22Rv1 (cell line): ENCODE measurements at regions not wholly inside any gene's neighbourhood (a gene's known extent, or its start where the extent isn't known, plus 50 kb on each side); places are given as distances from the start of the nearest gene placed in this dataset.

Source experiments
- ZFX ChIP-seq: fragments of 450-650 bp; IDR thresholded peaks from 2 replicates; pipeline ENCODE4 v1.6.1; 2017; ENCODE audit warnings: antibody characterized with exemption, borderline replicate concordance
- TF ChIP-seq, protein P1 (sequence below): fragments of 450-650 bp; IDR thresholded peaks from 2 replicates; pipeline ENCODE4 v1.5.1; 2017; ENCODE audit warnings: mild to moderate bottlenecking

DNA sequence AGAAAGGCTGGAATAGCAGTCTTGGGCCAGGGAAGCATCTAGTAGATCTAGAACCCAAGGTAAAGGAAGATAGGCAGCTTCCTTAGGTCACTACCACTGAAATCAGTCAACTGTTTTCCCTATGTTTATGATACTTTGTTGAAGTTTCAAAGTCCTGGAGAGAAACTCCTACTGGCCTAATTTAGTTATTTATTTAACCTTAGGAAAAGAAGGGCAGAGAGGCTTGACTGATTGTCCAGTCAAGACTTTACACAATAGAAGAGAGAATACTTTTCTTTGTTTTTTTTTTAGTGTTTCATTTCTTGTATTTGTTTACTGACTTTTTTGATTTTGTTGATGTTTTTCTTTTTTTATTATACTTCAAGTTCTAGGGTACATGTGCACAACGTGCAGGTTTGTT, 138.9 kb upstream of the PHYHIPL start:
- TF ChIP-seq, protein P1, sequence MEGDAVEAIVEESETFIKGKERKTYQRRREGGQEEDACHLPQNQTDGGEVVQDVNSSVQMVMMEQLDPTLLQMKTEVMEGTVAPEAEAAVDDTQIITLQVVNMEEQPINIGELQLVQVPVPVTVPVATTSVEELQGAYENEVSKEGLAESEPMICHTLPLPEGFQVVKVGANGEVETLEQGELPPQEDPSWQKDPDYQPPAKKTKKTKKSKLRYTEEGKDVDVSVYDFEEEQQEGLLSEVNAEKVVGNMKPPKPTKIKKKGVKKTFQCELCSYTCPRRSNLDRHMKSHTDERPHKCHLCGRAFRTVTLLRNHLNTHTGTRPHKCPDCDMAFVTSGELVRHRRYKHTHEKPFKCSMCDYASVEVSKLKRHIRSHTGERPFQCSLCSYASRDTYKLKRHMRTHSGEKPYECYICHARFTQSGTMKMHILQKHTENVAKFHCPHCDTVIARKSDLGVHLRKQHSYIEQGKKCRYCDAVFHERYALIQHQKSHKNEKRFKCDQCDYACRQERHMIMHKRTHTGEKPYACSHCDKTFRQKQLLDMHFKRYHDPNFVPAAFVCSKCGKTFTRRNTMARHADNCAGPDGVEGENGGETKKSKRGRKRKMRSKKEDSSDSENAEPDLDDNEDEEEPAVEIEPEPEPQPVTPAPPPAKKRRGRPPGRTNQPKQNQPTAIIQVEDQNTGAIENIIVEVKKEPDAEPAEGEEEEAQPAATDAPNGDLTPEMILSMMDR: no peak
- no peak for TF ChIP-seq ZFX
